Fibroblast of mammary gland (primary cell): ENCODE measurements at regions not wholly inside any gene's neighbourhood (a gene's known extent, or its start where the extent isn't known, plus 50 kb on each side); places are given as distances from the start of the nearest gene placed in this dataset.
"Not testable (repeated sequence)": the region's sequence is repeated elsewhere in the genome, so short reads cannot be mapped to it uniquely, and the experiment has no call there.

ENCODE experiments used
- DNase-seq: peaks from one replicate; pipeline ENCODE4 v3.0.0-alpha.2; 2010; ENCODE audit warnings: low read depth
- H3K4me3 ChIP-seq: 2 replicates; pipeline ENCODE4 v1.5.1; 2011; ENCODE audit warnings: low read depth, mild to moderate bottlenecking, low read length, moderate library complexity; ENCODE audit not compliant: control insufficient read depth
- CTCF ChIP-seq: conservative IDR thresholded peaks from 2 replicates; pipeline ENCODE4 v1.5.1; 2011; ENCODE audit warnings: low read depth, low read length, inconsistent platforms; ENCODE audit not compliant: control insufficient read depth, insufficient read depth

GRCh38 chr9:101859620-101860019 lies 121.2 kb upstream of the GRIN3A start:
- no peak overlapping the region for H3K4me3 ChIP-seq
- DNase-seq: no peak
- TF ChIP-seq CTCF: no peak

- no peak overlapping the region for H3K4me3 ChIP-seq
- TF ChIP-seq CTCF: no peak
- DNase-seq: no peak
Observed at GRCh38 chr9:101858026-101858425, 119.6 kb upstream of the GRIN3A start.

GRCh38 chr9:101849102-101849707 lies 110.8 kb upstream of the GRIN3A start:
- H3K4me3 ChIP-seq: no peak overlapping the region
- no peak for TF ChIP-seq CTCF
- no peak for DNase-seq

- no peak for TF ChIP-seq CTCF
- no peak overlapping the region for H3K4me3 ChIP-seq
- peak; percentile 72 for DNase-seq
Observed at GRCh38 chr9:101848485-101848919, 110.1 kb upstream of the GRIN3A start.

- no peak for TF ChIP-seq CTCF
- no peak for DNase-seq
- no peak overlapping the region for H3K4me3 ChIP-seq
Observed at GRCh38 chr9:101846161-101846560, 107.7 kb upstream of the GRIN3A start.

GRCh38 chr9:101840694-101841188 lies 102.3 kb upstream of the GRIN3A start:
- H3K4me3 ChIP-seq: no peak overlapping the region
- no peak for DNase-seq
- TF ChIP-seq CTCF: no peak

- DNase-seq, H3K4me3 ChIP-seq: not testable (repeated sequence)
Observed at GRCh38 chr9:101838988-101839387, 100.5 kb upstream of the GRIN3A start.
